IMR-90 (cell line): ENCODE measurements at regions not wholly inside any gene's neighbourhood (a gene's known extent, or its start where the extent isn't known, plus 50 kb on each side); places are given as distances from the start of the nearest gene placed in this dataset.

Experiments
- ATAC-seq: fragments of 200-7000 bp; cut with Tn5 transposase; 2 replicates; pipeline ENCODE4 v1.9.1; 2020; ENCODE audit warnings: low read depth, mild to moderate bottlenecking, moderate library complexity
- BruUV-seq: library from RNA; stranded (reverse); fragments of 400-500 nt; replicated peaks from 2 replicates; lab custom pipeline; 2021; lab: Mats Ljungman, UMichigan
- CTCF ChIA-PET: fragments of 300-600 bp; formaldehyde crosslinking; extraction: SDS; loops from one replicate; lab custom pipeline; 2021; ENCODE audit warnings: antibody characterized with exemption; lab: Yijun Ruan, JAX
- POLR2A ChIA-PET: fragments of 300-600 bp; sonication (Branson Sonifier 250); formaldehyde crosslinking; loops from one replicate; lab custom pipeline; 2022; ENCODE audit warnings: antibody characterized with exemption; ENCODE audit not compliant: unreplicated experiment; lab: Charles Lee
- DNase-seq: peaks from one replicate; pipeline ENCODE4 v3.0.0; 2013
- H2AFZ ChIP-seq: replicated peaks from 2 replicates; pipeline ENCODE3; 2013; ENCODE audit warnings: low read length, mild to moderate bottlenecking; ENCODE audit not compliant: poor library complexity
- H2AK5ac ChIP-seq: 2 replicates; pipeline ENCODE4 v1.6.1; 2013; ENCODE audit warnings: low read depth, low read length, inconsistent platforms
- H2AK9ac ChIP-seq: replicated peaks from 2 replicates; pipeline ENCODE3; 2013; ENCODE audit warnings: mild to moderate bottlenecking, low read depth, low read length, moderate library complexity; ENCODE audit not compliant: poor library complexity
- H2BK120ac ChIP-seq: 2 replicates; pipeline ENCODE4 v1.6.1; 2013; ENCODE audit warnings: low read depth, low read length, inconsistent platforms
- H2BK15ac ChIP-seq: 3 replicates; pipeline ENCODE4 v1.6.1; 2013; ENCODE audit warnings: low read depth, low read length, inconsistent platforms
- H2BK20ac ChIP-seq: 2 replicates; pipeline ENCODE4 v1.6.1; 2013; ENCODE audit warnings: low read depth, mild to moderate bottlenecking, inconsistent platforms, low read length, moderate library complexity
- H2BK5ac ChIP-seq: 2 replicates; pipeline ENCODE4 v1.6.1; 2013; ENCODE audit warnings: mild to moderate bottlenecking, low read depth, low read length, inconsistent platforms; ENCODE audit not compliant: poor library complexity, severe bottlenecking
- H3K14ac ChIP-seq: replicated peaks from 2 replicates; pipeline ENCODE4 v1.6.1; 2013; ENCODE audit warnings: low read depth, low read length, inconsistent platforms
- H3K18ac ChIP-seq: 2 replicates; pipeline ENCODE4 v1.6.1; 2013; ENCODE audit warnings: low read depth, low read length, control low read depth
- H3K23ac ChIP-seq: 2 replicates; pipeline ENCODE4 v1.6.1; 2013; ENCODE audit warnings: low read depth, low read length, inconsistent platforms
- H3K27ac ChIP-seq: 2 replicates; pipeline ENCODE4 v1.5.1; 2013; ENCODE audit warnings: mild to moderate bottlenecking, control low read depth, low read length; ENCODE audit not compliant: insufficient read depth
- H3K27me3 ChIP-seq: 2 replicates; pipeline ENCODE4 v1.6.1; 2013; ENCODE audit warnings: low read length; ENCODE audit not compliant: control insufficient read depth, insufficient read depth
- H3K36me3 ChIP-seq: 2 replicates; pipeline ENCODE4 v1.6.1; 2013; ENCODE audit warnings: low read length, mixed read lengths; ENCODE audit not compliant: control insufficient read depth, insufficient read depth
- H3K4ac ChIP-seq: 2 replicates; pipeline ENCODE4 v1.6.1; 2013; ENCODE audit warnings: low read depth, low read length, inconsistent platforms
- H3K4me1 ChIP-seq: 2 replicates; pipeline ENCODE4 v1.6.1; 2013; ENCODE audit warnings: low read length, mixed read lengths; ENCODE audit not compliant: control insufficient read depth, insufficient read depth
- H3K4me2 ChIP-seq: 2 replicates; pipeline ENCODE4 v1.6.1; 2013; ENCODE audit warnings: low read depth, mild to moderate bottlenecking, control low read depth, low read length, moderate library complexity
- H3K4me3 ChIP-seq: 2 replicates; pipeline ENCODE4 v1.5.1; 2013; ENCODE audit warnings: low read depth, mild to moderate bottlenecking, control low read depth, low read length, moderate library complexity; ENCODE audit not compliant: insufficient read depth
- H3K56ac ChIP-seq: 2 replicates; pipeline ENCODE4 v1.6.1; 2013; ENCODE audit warnings: low read length, inconsistent platforms; ENCODE audit not compliant: insufficient read depth; ENCODE audit errors: extremely low read depth
- H3K79me1 ChIP-seq, 2 experiments: 2 replicates each; pipeline ENCODE4 v1.6.1; 2013; ENCODE audit warnings: low read length in 2 of 2, inconsistent platforms in 1 of 2, low read depth in 1 of 2
- H3K9ac ChIP-seq: 2 replicates; pipeline ENCODE4 v1.6.1; 2013; ENCODE audit warnings: low read depth, low read length, control low read depth
- H3K9me1 ChIP-seq: 2 replicates; pipeline ENCODE4 v1.6.1; 2013; ENCODE audit warnings: low read length, inconsistent platforms; ENCODE audit not compliant: insufficient read depth
- H3K9me3 ChIP-seq: 2 replicates; pipeline ENCODE4 v1.6.1; 2013; ENCODE audit warnings: low read length; ENCODE audit not compliant: control insufficient read depth, insufficient read depth
- H4K20me1 ChIP-seq: 2 replicates; pipeline ENCODE4 v1.6.1; 2013; ENCODE audit warnings: low read length, inconsistent platforms; ENCODE audit not compliant: insufficient read depth
- H4K5ac ChIP-seq: 2 replicates; pipeline ENCODE4 v1.6.1; 2013; ENCODE audit warnings: mild to moderate bottlenecking, low read depth, low read length, control low read depth
- H4K8ac ChIP-seq, 2 experiments: 2 replicates each; pipeline ENCODE4 v1.6.1; 2013; ENCODE audit warnings: low read depth in 2 of 2, low read length in 2 of 2, control low read depth in 1 of 2, inconsistent platforms in 1 of 2
- H4K91ac ChIP-seq: 2 replicates; pipeline ENCODE4 v1.6.1; 2013; ENCODE audit warnings: low read depth, low read length, inconsistent platforms; ENCODE audit not compliant: insufficient read depth
- BHLHE40 ChIP-seq: fragments of 150-350 bp; IDR thresholded peaks from 2 replicates; pipeline ENCODE4 v1.6.1; 2016; ENCODE audit warnings: mild to moderate bottlenecking, low read depth, low read length
- CEBPB ChIP-seq: IDR thresholded peaks from 2 replicates; pipeline ENCODE4 v1.6.1; 2012; ENCODE audit warnings: low read depth, low read length, improper control_type of control experiment
- CHD1 ChIP-seq: IDR thresholded peaks from 2 replicates; pipeline ENCODE4 v1.6.1; 2012; ENCODE audit warnings: low read depth, low read length, improper control_type of control experiment
- CTCF ChIP-seq: conservative IDR thresholded peaks from 2 replicates; pipeline ENCODE4 v1.5.1; 2012; ENCODE audit warnings: mild to moderate bottlenecking, low read depth, low read length, improper control_type of control experiment
- ELK1 ChIP-seq: fragments of 150-350 bp; IDR thresholded peaks from 2 replicates; pipeline ENCODE4 v1.6.1; 2016; ENCODE audit warnings: low read depth, mild to moderate bottlenecking, low read length, moderate library complexity, borderline replicate concordance
- MAFK ChIP-seq: IDR thresholded peaks from 2 replicates; pipeline ENCODE4 v1.6.1; 2012; ENCODE audit warnings: low read depth, low read length, improper control_type of control experiment
- MAZ ChIP-seq: IDR thresholded peaks from 2 replicates; pipeline ENCODE4 v1.6.1; 2012; ENCODE audit warnings: low read depth, mild to moderate bottlenecking, low read length, improper control_type of control experiment, moderate library complexity, borderline replicate concordance
- MXI1 ChIP-seq: IDR thresholded peaks from 2 replicates; pipeline ENCODE4 v1.6.1; 2012; ENCODE audit warnings: low read depth, mild to moderate bottlenecking, low read length, moderate library complexity, borderline replicate concordance
- NFE2L2 ChIP-seq: fragments of 150-350 bp; IDR thresholded peaks from 2 replicates; pipeline ENCODE4 v1.6.1; 2016; ENCODE audit warnings: low read depth, mild to moderate bottlenecking, low read length
- POLR2A ChIP-seq: IDR thresholded peaks from 2 replicates; pipeline ENCODE4 v1.6.1; 2012; ENCODE audit warnings: mild to moderate bottlenecking, low read depth, low read length
- RAD21 ChIP-seq: IDR thresholded peaks from 2 replicates; pipeline ENCODE4 v1.6.1; 2012; ENCODE audit warnings: low read length, improper control_type of control experiment
- SMC3 ChIP-seq: fragments of 150-350 bp; IDR thresholded peaks from 2 replicates; pipeline ENCODE4 v1.6.1; 2016; ENCODE audit warnings: low read depth, mild to moderate bottlenecking, antibody characterized with exemption, low read length, moderate library complexity
- WGBS, 2 experiments: methylation state at CpG; one replicate each; pipeline versions ENCODE4 v1.1.5 to v1.1.7; 2013; ENCODE audit warnings: missing lambda C conversion rate in 2 of 2; ENCODE audit not compliant: insufficient read length in 1 of 2; ENCODE audit errors: extremely low coverage in 2 of 2; 5-methylcytosine and 5-hydroxymethylcytosine counted together
- dilution Hi-C: fragments of 300-500 bp; cut with HindIII; formaldehyde crosslinking; loops from one replicate; pipeline ENCODE4 v1.14.3; 2018; ENCODE audit warnings: low sequenced_read_pairs; ENCODE audit not compliant: unreplicated experiment
- in situ Hi-C: fragments of 300-500 bp; cut with MboI; formaldehyde crosslinking; loops from 3 replicates; pipeline ENCODE4 v1.14.3; 2019; ENCODE audit warnings: low sequenced_read_pairs, inconsistent platforms, mixed read lengths
- intact Hi-C: fragments of 100-400 bp; cut with micrococcal nuclease; formaldehyde crosslinking; loops from 2 replicates; pipeline ENCODE4 v1.10.0; 2022
- TF ChIP-seq, protein P1 (sequence below): fragments of 150-350 bp; IDR thresholded peaks from 2 replicates; pipeline ENCODE4 v1.6.1; 2017; ENCODE audit warnings: mild to moderate bottlenecking, antibody characterized with exemption, low read length, low read depth

GRCh38 chr2:8138525-8138922, 543.3 kb upstream of the ID2 start:
- H3K14ac ChIP-seq = no peak overlapping the region
- intact Hi-C loops (no loop called here), dilution Hi-C loops (no loop called here), in situ Hi-C loops (no loop called here)
- H2BK120ac ChIP-seq = no peak overlapping the region
- no peak overlapping the region for H2BK15ac ChIP-seq
- no peak overlapping the region for H3K18ac ChIP-seq
- H2BK5ac ChIP-seq = no peak overlapping the region
- no peak overlapping the region for H2AFZ ChIP-seq
- whole genome bisulfite sequencing, 2 experiments = no CpG with 5 or more reads among the region's 3 CpGs
- H4K20me1 ChIP-seq = no peaks in the 10 kb centered on the region
- no peak overlapping the region for H2AK5ac ChIP-seq
- no peak overlapping the region for H3K9ac ChIP-seq
- no peaks in the 10 kb centered on the region for H3K9me1 ChIP-seq
- no peak for DNase-seq
- no peak for ATAC-seq
- no peak overlapping the region for H3K4ac ChIP-seq
- no peak overlapping the region for H4K8ac ChIP-seq
- no peaks in the 10 kb centered on the region for H3K36me3 ChIP-seq
- TF ChIP-seq MAZ (no peak), CTCF (no peak), SMC3 (no peak), NFE2L2 (no peak), MXI1 (no peak), CHD1 (no peak), MAFK (no peak), POLR2A (no peak), RAD21 (no peak), BHLHE40 (no peak), ELK1 (no peak), CEBPB (no peak)
- TF ChIP-seq, protein P1, sequence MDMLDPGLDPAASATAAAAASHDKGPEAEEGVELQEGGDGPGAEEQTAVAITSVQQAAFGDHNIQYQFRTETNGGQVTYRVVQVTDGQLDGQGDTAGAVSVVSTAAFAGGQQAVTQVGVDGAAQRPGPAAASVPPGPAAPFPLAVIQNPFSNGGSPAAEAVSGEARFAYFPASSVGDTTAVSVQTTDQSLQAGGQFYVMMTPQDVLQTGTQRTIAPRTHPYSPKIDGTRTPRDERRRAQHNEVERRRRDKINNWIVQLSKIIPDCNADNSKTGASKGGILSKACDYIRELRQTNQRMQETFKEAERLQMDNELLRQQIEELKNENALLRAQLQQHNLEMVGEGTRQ = no peak
- H3K27ac ChIP-seq = no peak overlapping the region
- H3K79me1 ChIP-seq = no peaks in the 10 kb centered on the region
- H3K9me3 ChIP-seq = no peaks in the 10 kb centered on the region
- no peak overlapping the region for H2AK9ac ChIP-seq
- no peak overlapping the region for H3K4me2 ChIP-seq
- H3K56ac ChIP-seq = no peak overlapping the region
- H2BK20ac ChIP-seq = no peak overlapping the region
- H4K5ac ChIP-seq = no peak overlapping the region
- no peaks in the 10 kb centered on the region for H3K27me3 ChIP-seq
- no peak overlapping the region for H3K4me3 ChIP-seq
- no peak overlapping the region for H4K91ac ChIP-seq
- no TSS peak for BruUV-seq
- peaks cover 1% of the 10 kb centered on the region; the same call in 1 of the 2 replicates for H3K4me1 ChIP-seq
- POLR2A ChIA-PET = no interaction called here
- CTCF ChIA-PET = no interaction called here
- H3K23ac ChIP-seq = no peak overlapping the region
